Suprapubic skin (tissue), 4 donors: ENCODE measurements at regions not wholly inside any gene's neighbourhood (a gene's known extent, or its start where the extent isn't known, plus 50 kb on each side); places are given as distances from the start of the nearest gene placed in this dataset.

Source experiments
- POLR2A ChIP-seq, 2 donors: fragments of 450-650 bp; IDR thresholded peaks; one replicate each; pipeline ENCODE4 v1.6.1; 2017; ENCODE audit warnings: antibody characterized with exemption in 2 of 2, mild to moderate bottlenecking in 2 of 2, moderate library complexity in 2 of 2
- POLR2AphosphoS5 ChIP-seq, 3 donors: sonication (generic); formaldehyde crosslinking; IDR thresholded peaks; one replicate each; pipeline ENCODE4 v1.6.1; 2017; ENCODE audit warnings: antibody characterized with exemption in 3 of 3
- TF ChIP-seq, protein P1 (sequence below), 2 donors: fragments of 200-600 bp in 1 of 2; fragments of 450-650 bp in 1 of 2; sonication (generic) in 1 of 2; IDR thresholded peaks; one replicate each; pipeline ENCODE4 v1.5.1; 2016 to 2019; ENCODE audit warnings: antibody characterized with exemption in 2 of 2, mild to moderate bottlenecking in 1 of 2, moderate library complexity in 1 of 2

DNA sequence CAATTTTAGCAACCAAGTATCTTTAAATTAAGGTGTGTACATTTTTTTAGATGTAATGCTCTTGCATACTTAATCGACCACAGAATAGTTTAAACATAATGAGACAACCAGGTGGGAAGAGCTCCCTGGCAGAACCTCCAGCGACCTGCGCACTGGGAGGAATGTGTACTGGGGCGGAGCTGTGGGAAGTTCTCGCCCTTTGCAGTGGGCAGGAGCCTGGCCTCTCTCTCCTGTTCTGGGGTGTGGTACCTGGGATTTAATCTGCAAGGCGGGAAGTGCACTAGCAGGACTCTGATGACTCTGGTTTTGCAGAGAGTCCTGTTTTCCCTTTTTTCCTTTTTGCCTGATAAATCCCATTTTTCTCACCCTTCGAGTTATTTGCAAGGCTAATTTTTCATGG lies 150.7 kb downstream of the SLC28A3 start:
- TF ChIP-seq, protein P1, sequence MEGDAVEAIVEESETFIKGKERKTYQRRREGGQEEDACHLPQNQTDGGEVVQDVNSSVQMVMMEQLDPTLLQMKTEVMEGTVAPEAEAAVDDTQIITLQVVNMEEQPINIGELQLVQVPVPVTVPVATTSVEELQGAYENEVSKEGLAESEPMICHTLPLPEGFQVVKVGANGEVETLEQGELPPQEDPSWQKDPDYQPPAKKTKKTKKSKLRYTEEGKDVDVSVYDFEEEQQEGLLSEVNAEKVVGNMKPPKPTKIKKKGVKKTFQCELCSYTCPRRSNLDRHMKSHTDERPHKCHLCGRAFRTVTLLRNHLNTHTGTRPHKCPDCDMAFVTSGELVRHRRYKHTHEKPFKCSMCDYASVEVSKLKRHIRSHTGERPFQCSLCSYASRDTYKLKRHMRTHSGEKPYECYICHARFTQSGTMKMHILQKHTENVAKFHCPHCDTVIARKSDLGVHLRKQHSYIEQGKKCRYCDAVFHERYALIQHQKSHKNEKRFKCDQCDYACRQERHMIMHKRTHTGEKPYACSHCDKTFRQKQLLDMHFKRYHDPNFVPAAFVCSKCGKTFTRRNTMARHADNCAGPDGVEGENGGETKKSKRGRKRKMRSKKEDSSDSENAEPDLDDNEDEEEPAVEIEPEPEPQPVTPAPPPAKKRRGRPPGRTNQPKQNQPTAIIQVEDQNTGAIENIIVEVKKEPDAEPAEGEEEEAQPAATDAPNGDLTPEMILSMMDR (IDR thresholded peaks at IDR 0.05): no peak
- TF ChIP-seq POLR2A (IDR thresholded peaks at IDR 0.05): no peak
- TF ChIP-seq POLR2AphosphoS5 (IDR thresholded peaks at IDR 0.05): no peak
